K562 (cell line): ENCODE measurements at regions not wholly inside any gene's neighbourhood (a gene's known extent, or its start where the extent isn't known, plus 50 kb on each side); places are given as distances from the start of the nearest gene placed in this dataset.
A peak's percentile ranks its signal among the peaks of the same experiment; 100 is the strongest.

Experiments
- ELF2 ChIP-seq: fragments of 250-450 bp; sonication (Bioruptor Pico); IDR thresholded peaks from 2 replicates; pipeline ENCODE4 v1.5.0; 2021; ENCODE audit warnings: mild to moderate bottlenecking
- EP300 ChIP-seq: IDR thresholded peaks from 2 replicates; pipeline ENCODE4 v1.6.1; 2012; ENCODE audit warnings: low read length, improper control_type of control experiment
- EZH2 ChIP-seq: IDR thresholded peaks from 2 replicates; pipeline ENCODE4 v1.6.1; 2012; ENCODE audit warnings: low read depth, mild to moderate bottlenecking, inconsistent platforms, low read length, borderline replicate concordance
- FOXA1 ChIP-seq: fragments of 450-650 bp; IDR thresholded peaks from 2 replicates; pipeline ENCODE4 v1.6.1; 2016; ENCODE audit warnings: mild to moderate bottlenecking, borderline replicate concordance
- ILF3 ChIP-seq: fragments of 450-650 bp; IDR thresholded peaks from 2 replicates; pipeline ENCODE4 v1.6.1; 2018; ENCODE audit warnings: antibody characterized with exemption, mild to moderate bottlenecking, moderate library complexity, borderline replicate concordance
- MCM3 ChIP-seq: fragments of 450-650 bp; IDR thresholded peaks from 2 replicates; pipeline ENCODE4 v1.6.1; 2016
- MEF2D ChIP-seq: conservative IDR thresholded peaks from 2 replicates; pipeline ENCODE4 v1.6.1; 2016; ENCODE audit warnings: low read depth, missing genetic modification characterization, missing compliant biosample characterization
- PHB2 ChIP-seq: fragments of 450-650 bp; IDR thresholded peaks from 2 replicates; pipeline ENCODE4 v1.6.1; 2017; ENCODE audit warnings: low read depth
- RAD51 ChIP-seq: fragments of 450-650 bp; IDR thresholded peaks from 2 replicates; pipeline ENCODE4 v1.7.1; 2016; ENCODE audit warnings: low read depth, mild to moderate bottlenecking, borderline replicate concordance
- RBBP5 ChIP-seq: fragments of 200-600 bp; sonication (generic); IDR thresholded peaks from 2 replicates; pipeline ENCODE4 v1.6.1; 2012; ENCODE audit warnings: borderline replicate concordance, mild to moderate bottlenecking, low read length, control low read depth, inconsistent platforms; ENCODE audit not compliant: insufficient read depth, poor library complexity, severe bottlenecking
- STAT5A ChIP-seq: IDR thresholded peaks from 2 replicates; pipeline ENCODE4 v1.6.1; 2012; ENCODE audit warnings: low read length, inconsistent platforms, borderline replicate concordance
- ZBTB17 ChIP-seq: fragments of 450-650 bp; formaldehyde crosslinking; IDR thresholded peaks from 2 replicates; pipeline ENCODE4 v1.4.0; 2020; ENCODE audit warnings: mild to moderate bottlenecking
- ZC3H8 ChIP-seq: fragments of 450-650 bp; IDR thresholded peaks from 2 replicates; pipeline ENCODE4 v1.6.1; 2017
- ZNF134 ChIP-seq: fragments of 250-450 bp; sonication (Bioruptor Pico); conservative IDR thresholded peaks from 2 replicates; pipeline ENCODE4 v1.4.0; 2020
- ZNF143 ChIP-seq: sonication (generic); formaldehyde crosslinking; IDR thresholded peaks from 2 replicates; pipeline ENCODE4 v1.9.0; 2022; ENCODE audit warnings: mild to moderate bottlenecking, missing genetic modification reagents
- ZNF75A ChIP-seq: fragments of 450-650 bp; formaldehyde crosslinking; IDR thresholded peaks from 2 replicates; pipeline ENCODE4 v1.4.0; 2020; ENCODE audit warnings: mild to moderate bottlenecking
- TF ChIP-seq, protein P1 (sequence below): fragments of 450-650 bp; conservative IDR thresholded peaks from 2 replicates; pipeline ENCODE4 v1.6.1; 2016; ENCODE audit warnings: missing genetic modification characterization, low read depth, mild to moderate bottlenecking, control low read depth, missing compliant biosample characterization
- TF ChIP-seq, protein P2 (sequence below): fragments of 450-650 bp; IDR thresholded peaks from 2 replicates; pipeline ENCODE4 v1.6.1; 2017; ENCODE audit warnings: antibody characterized with exemption
- TF ChIP-seq, protein P3 (sequence below): fragments of 250-450 bp; sonication (Bioruptor Pico); IDR thresholded peaks from 2 replicates; pipeline ENCODE4 v1.4.0; 2020; ENCODE audit warnings: mild to moderate bottlenecking, moderate library complexity, borderline replicate concordance
- TF ChIP-seq, protein P4 (sequence below): fragments of 250-450 bp; sonication (Bioruptor Pico); IDR thresholded peaks from 2 replicates; pipeline ENCODE4 v1.4.0; 2020; ENCODE audit warnings: mild to moderate bottlenecking, moderate library complexity

DNA sequence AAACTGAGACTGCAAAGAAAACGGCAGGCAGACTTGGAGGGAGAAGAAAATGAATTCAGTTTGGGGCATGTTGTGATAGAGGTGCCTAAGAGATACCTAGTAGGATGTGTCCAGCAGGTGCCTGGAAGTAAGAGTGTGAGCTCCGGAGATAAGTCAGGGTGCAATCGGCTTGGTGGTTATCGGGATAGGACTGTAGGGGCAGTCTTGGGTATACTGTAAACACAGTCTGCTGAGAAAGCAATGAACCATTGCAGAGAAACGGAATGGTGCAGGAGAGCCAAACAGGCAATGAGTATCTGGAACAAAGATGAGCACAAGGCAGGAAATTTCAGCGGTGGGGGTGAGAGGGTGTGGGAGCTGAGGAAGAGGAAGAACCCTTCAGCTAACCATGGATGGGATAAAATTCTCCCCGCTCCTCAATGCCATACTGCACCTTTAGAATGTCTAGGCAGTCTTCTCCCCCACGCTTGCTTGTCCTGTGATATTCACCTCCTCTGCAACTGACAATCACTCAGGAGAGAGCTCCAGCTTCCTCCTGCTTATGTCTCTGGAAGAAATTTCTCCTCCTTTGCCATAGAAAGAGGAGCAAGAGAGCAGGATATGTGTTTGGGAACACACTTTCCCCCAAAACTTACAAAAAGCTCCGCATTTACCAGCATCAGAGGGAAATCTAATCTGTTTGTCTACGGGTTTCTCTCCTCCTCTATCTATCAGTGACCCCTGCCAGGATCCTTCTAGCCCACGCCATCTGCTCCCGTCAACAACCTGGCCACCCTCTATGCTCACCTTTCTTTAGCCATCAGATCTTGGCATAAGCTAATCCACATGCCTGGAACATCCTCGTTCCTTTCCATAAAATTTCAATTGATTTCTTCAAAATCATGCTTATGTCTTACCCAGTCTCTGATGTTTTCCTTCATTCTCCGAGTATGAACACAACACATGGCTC is 381.7 kb upstream of the JARID2 start (continued):
- TF ChIP-seq, protein P1, sequence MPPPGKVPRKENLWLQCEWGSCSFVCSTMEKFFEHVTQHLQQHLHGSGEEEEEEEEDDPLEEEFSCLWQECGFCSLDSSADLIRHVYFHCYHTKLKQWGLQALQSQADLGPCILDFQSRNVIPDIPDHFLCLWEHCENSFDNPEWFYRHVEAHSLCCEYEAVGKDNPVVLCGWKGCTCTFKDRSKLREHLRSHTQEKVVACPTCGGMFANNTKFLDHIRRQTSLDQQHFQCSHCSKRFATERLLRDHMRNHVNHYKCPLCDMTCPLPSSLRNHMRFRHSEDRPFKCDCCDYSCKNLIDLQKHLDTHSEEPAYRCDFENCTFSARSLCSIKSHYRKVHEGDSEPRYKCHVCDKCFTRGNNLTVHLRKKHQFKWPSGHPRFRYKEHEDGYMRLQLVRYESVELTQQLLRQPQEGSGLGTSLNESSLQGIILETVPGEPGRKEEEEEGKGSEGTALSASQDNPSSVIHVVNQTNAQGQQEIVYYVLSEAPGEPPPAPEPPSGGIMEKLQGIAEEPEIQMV (tag): no peak
- TF ChIP-seq ELF2 (CRISPR knock-in tag) (no peak), RBBP5 (no peak), ZNF134 (CRISPR knock-in tag) (no peak), MEF2D (tag) (no peak), FOXA1 (no peak), ZBTB17 (CRISPR knock-in tag) (0 out of 2 replicates have a peak, but pooled peaks have one; percentile 18), ZNF75A (CRISPR knock-in tag) (no peak), STAT5A (0 out of 2 replicates have a peak, but pooled peaks have one; percentile 36), ILF3 (no peak), EZH2 (no peak), ZNF143 (CRISPR knock-in tag) (no peak), EP300 (peak; percentile 64), PHB2 (0 out of 2 replicates have a peak, but pooled peaks have one; percentile 38), ZC3H8 (no peak), RAD51 (no peak), MCM3 (no peak)
- TF ChIP-seq, protein P2, sequence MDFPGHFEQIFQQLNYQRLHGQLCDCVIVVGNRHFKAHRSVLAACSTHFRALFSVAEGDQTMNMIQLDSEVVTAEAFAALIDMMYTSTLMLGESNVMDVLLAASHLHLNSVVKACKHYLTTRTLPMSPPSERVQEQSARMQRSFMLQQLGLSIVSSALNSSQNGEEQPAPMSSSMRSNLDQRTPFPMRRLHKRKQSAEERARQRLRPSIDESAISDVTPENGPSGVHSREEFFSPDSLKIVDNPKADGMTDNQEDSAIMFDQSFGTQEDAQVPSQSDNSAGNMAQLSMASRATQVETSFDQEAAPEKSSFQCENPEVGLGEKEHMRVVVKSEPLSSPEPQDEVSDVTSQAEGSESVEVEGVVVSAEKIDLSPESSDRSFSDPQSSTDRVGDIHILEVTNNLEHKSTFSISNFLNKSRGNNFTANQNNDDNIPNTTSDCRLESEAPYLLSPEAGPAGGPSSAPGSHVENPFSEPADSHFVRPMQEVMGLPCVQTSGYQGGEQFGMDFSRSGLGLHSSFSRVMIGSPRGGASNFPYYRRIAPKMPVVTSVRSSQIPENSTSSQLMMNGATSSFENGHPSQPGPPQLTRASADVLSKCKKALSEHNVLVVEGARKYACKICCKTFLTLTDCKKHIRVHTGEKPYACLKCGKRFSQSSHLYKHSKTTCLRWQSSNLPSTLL: no peak
- TF ChIP-seq, protein P3, sequence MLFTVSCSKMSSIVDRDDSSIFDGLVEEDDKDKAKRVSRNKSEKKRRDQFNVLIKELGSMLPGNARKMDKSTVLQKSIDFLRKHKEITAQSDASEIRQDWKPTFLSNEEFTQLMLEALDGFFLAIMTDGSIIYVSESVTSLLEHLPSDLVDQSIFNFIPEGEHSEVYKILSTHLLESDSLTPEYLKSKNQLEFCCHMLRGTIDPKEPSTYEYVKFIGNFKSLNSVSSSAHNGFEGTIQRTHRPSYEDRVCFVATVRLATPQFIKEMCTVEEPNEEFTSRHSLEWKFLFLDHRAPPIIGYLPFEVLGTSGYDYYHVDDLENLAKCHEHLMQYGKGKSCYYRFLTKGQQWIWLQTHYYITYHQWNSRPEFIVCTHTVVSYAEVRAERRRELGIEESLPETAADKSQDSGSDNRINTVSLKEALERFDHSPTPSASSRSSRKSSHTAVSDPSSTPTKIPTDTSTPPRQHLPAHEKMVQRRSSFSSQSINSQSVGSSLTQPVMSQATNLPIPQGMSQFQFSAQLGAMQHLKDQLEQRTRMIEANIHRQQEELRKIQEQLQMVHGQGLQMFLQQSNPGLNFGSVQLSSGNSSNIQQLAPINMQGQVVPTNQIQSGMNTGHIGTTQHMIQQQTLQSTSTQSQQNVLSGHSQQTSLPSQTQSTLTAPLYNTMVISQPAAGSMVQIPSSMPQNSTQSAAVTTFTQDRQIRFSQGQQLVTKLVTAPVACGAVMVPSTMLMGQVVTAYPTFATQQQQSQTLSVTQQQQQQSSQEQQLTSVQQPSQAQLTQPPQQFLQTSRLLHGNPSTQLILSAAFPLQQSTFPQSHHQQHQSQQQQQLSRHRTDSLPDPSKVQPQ: no peak
- TF ChIP-seq, protein P4, sequence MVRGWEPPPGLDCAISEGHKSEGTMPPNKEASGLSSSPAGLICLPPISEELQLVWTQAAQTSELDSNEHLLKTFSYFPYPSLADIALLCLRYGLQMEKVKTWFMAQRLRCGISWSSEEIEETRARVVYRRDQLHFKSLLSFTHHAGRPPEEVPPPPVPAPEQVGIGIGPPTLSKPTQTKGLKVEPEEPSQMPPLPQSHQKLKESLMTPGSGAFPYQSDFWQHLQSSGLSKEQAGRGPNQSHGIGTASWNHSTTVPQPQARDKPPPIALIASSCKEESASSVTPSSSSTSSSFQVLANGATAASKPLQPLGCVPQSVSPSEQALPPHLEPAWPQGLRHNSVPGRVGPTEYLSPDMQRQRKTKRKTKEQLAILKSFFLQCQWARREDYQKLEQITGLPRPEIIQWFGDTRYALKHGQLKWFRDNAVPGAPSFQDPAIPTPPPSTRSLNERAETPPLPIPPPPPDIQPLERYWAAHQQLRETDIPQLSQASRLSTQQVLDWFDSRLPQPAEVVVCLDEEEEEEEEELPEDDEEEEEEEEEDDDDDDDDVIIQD: 0 out of 2 replicates have a peak, but pooled peaks have one; percentile 37
